Peyer's patch (tissue), 4 donors: ENCODE measurements at regions not wholly inside any gene's neighbourhood (a gene's known extent, or its start where the extent isn't known, plus 50 kb on each side); places are given as distances from the start of the nearest gene placed in this dataset.

Experiments
- DNase-seq, 3 donors: peaks; one replicate each; pipeline ENCODE4 v3.0.0-alpha.2; 2017 to 2019
- H3K27ac ChIP-seq, 4 donors: fragments of 200-600 bp; sonication (generic); one replicate each; pipeline ENCODE4 v1.5.1; 2016 to 2019
- H3K27me3 ChIP-seq, 2 donors: fragments of 200-600 bp; sonication (generic); one replicate each; pipeline ENCODE4 v1.5.1; 2019
- H3K36me3 ChIP-seq, 3 donors: fragments of 200-600 bp; sonication (generic); one replicate each; pipeline ENCODE4 v1.5.1; 2016 to 2019
- H3K4me1 ChIP-seq, 4 donors: fragments of 200-600 bp; sonication (generic); one replicate each; pipeline ENCODE4 v1.5.1; 2016 to 2019
- H3K4me3 ChIP-seq, 4 donors: fragments of 200-600 bp; sonication (generic); 1 replicate in 3 of 4; 2 replicates in 1 of 4; pipeline ENCODE4 v1.5.1; 2016 to 2019; ENCODE audit warnings: mild to moderate bottlenecking in 1 of 4
- H3K9me3 ChIP-seq, 4 donors: fragments of 200-600 bp; sonication (generic); one replicate each; pipeline ENCODE4 v1.5.1; 2016 to 2019; ENCODE audit warnings: mild to moderate bottlenecking in 1 of 4
- POLR2A ChIP-seq, 2 donors: fragments of 450-650 bp; IDR thresholded peaks; one replicate each; pipeline ENCODE4 v1.5.1; 2017; ENCODE audit warnings: antibody characterized with exemption in 2 of 2, mild to moderate bottlenecking in 2 of 2, moderate library complexity in 2 of 2
- TF ChIP-seq, protein P1 (sequence below), 6 experiments: fragments of 450-650 bp in 4 of 6; fragments of 200-600 bp in 2 of 6; sonication (generic) in 1 of 6; IDR thresholded peaks; one replicate each; pipeline ENCODE4 v1.5.1; 2017 to 2019; ENCODE audit warnings: antibody characterized with exemption in 6 of 6, mild to moderate bottlenecking in 3 of 6, moderate library complexity in 1 of 6

DNA sequence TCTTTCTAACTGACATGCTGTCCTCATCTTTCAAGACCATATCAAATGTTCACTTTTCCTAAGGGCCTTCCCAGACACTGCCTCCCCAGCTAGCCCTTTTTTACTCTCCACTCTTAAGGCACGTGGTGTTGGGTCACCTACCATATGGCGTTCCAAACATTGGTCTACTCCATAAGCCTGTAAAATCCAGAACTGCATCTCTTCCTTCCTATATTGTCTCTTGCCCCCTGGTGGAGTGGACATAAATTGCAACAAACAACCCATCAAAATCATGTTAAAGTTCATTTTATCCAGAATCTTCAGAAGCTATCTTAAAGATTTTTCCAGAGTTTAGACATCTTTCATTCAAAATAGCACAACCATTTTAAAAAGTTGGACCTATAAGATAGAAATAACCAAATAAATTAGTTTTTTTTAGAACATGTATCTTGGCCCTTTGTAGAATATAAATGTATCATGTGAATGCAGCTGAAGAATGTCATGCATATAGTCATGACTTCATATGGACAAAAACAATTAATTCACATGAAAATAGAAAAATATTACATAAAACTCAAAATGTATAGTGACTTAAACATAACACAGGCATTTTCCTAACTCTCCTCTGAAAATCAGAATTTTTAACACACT lies 180.6 kb upstream of the CHRM2 start:
- Histone ChIP-seq H3K9me3 (no peaks in the 10 kb centered on the region), H3K27me3 (no peaks in the 10 kb centered on the region), H3K36me3 (no peaks in the 10 kb centered on the region), H3K4me1 (no peaks in the 10 kb centered on the region), H3K27ac (no peak overlapping the region), H3K4me3 (no peak overlapping the region)
- no peak for DNase-seq
- no peak for TF ChIP-seq POLR2A (IDR thresholded peaks at IDR 0.05)
- TF ChIP-seq, protein P1, sequence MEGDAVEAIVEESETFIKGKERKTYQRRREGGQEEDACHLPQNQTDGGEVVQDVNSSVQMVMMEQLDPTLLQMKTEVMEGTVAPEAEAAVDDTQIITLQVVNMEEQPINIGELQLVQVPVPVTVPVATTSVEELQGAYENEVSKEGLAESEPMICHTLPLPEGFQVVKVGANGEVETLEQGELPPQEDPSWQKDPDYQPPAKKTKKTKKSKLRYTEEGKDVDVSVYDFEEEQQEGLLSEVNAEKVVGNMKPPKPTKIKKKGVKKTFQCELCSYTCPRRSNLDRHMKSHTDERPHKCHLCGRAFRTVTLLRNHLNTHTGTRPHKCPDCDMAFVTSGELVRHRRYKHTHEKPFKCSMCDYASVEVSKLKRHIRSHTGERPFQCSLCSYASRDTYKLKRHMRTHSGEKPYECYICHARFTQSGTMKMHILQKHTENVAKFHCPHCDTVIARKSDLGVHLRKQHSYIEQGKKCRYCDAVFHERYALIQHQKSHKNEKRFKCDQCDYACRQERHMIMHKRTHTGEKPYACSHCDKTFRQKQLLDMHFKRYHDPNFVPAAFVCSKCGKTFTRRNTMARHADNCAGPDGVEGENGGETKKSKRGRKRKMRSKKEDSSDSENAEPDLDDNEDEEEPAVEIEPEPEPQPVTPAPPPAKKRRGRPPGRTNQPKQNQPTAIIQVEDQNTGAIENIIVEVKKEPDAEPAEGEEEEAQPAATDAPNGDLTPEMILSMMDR (IDR thresholded peaks at IDR 0.05) = no peak

DNA sequence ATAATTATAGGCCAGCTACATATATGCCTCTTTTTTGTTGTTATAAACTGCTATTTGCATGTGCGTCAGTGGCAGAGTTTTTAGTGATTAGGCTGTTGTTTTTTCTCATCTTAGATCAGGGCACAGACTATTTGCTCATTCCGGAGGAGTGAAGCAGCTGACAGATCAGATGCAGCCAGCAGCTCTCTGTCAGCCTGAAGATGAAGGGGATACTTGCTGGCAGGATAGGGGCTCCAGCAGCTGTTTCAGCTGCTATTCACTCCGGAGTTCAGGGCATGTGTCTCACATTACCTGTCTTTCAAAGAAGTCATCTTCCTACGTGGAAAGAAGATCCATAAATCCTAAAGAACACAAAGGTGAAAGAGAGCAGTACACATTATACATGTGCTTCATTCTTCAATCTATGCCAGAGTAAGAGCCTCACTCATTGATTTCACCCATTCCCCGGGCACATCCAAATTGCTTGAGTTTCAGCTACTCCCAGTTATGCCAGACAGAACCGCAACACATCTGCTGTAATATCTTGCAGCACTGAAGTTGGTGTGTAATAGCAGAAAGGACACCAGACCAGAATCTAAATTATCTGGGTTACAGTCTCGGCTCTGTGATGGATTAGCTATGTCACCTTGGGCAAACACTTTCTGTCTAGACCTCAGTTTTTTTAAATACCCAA lies 182.8 kb upstream of the CHRM2 start:
- Histone ChIP-seq H3K27ac (no peak overlapping the region), H3K36me3 (no peaks in the 10 kb centered on the region), H3K27me3 (no peaks in the 10 kb centered on the region), H3K9me3 (no peaks in the 10 kb centered on the region), H3K4me1 (no peaks in the 10 kb centered on the region), H3K4me3 (no peak overlapping the region)
- TF ChIP-seq POLR2A (IDR thresholded peaks at IDR 0.05) = no peak
- TF ChIP-seq, protein P1 (IDR thresholded peaks at IDR 0.05) = no peak
- no peak for DNase-seq

DNA sequence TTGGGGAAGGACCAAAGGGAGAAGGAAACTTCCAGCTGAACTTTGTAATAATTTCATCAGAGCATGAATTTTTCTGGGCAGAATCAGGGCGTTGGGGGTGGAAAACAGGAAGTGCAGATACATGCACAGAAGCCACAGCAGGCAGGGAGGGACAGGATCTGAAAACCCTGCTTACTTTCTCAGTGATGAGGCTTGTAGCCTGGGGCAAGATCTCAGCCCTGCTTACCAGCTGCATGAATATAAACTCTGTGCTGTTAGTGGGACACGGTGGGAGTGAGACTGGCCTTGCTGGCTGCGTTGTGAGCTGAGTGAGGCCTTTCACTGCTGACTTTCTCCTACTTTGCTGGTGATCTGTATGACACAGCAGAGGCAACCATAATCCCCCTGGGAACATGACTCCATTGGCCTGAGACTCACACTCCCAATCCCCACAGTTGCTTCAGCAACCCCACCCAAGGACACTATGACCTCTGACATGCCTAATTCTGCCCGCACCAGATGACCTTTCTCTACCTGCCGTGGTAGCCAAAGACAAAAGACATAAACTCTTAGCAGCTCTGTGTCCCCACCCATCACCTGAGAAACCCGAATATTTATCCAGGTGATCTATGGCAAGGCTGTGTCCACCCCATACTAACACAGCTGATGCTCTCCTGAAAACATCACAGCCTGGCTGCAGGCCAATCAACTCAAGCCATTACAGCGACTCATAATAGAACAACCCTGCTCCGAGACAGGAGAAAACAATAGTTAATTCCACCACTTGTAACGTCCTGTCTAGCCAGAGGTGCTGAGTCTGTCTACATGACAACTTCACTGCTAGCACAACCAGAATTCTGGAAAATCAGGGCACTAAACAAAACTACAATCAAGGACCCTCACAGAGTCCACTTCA lies 190.7 kb upstream of the CHRM2 start:
- no peaks in the 10 kb centered on the region for H3K27me3 ChIP-seq
- no peak overlapping the region for H3K4me3 ChIP-seq
- no peaks in the 10 kb centered on the region for H3K9me3 ChIP-seq
- no peaks in the 10 kb centered on the region for H3K4me1 ChIP-seq
- no peak for DNase-seq
- no peaks in the 10 kb centered on the region for H3K36me3 ChIP-seq
- TF ChIP-seq, protein P1 (IDR thresholded peaks at IDR 0.05) = no peak
- no peak for TF ChIP-seq POLR2A (IDR thresholded peaks at IDR 0.05)
- H3K27ac ChIP-seq = no peak overlapping the region

DNA sequence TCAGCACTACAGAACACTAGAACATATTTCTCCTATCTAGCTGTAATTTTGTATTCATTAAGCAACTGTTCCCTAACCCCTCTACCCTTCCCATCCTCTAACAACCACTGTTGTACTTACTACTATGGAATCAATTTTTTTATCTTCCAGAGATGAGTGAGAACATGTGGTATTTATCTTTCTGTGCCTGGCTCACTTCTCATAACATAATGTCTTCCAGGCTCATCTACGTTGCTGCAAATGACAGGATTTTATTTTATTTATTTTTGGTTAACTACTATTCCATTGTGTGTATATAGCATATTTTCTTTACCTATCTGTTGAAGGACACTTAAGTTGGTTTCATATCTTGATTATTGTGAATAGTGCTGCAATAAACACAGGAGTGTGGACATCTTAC lies 200.9 kb upstream of the CHRM2 start:
- no peak for TF ChIP-seq POLR2A (IDR thresholded peaks at IDR 0.05)
- TF ChIP-seq, protein P1 (IDR thresholded peaks at IDR 0.05) = no peak
- Histone ChIP-seq H3K9me3 (peaks cover 0 to 6% (median 0%) of the 10 kb centered on the region in 4 donors), H3K27me3 (no peaks in the 10 kb centered on the region), H3K4me1 (no peaks in the 10 kb centered on the region), H3K4me3 (no peak overlapping the region), H3K27ac (no peak overlapping the region), H3K36me3 (no peaks in the 10 kb centered on the region)
- DNase-seq = no peak

DNA sequence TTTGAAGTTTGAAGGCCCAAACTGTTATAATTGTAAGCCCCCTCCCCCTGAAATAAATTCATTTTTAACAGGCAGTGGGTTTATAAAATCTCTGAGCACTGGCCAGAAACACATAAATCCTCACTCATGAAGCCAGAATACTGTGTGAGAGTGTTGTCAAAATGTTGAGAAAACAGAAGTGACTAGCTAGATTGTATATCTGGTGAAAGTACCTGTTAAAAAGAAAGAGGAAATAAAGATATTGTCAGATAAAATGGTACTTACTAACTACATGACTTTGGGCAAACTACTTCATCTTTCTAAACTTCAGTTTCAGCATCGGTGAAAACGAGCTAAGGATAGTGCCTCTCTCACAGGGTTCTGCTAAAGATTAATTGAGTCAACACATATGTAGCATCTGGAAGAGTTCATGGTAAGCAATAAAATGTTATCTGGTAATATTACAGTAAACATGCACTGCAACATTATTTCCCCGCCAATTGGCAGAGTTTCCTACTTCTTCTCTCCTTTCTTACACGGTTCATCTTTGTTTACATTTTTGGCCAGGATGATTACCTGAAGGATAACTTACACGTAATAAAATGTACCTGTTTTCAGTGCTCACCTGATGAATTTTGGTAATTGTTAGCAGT lies 202.5 kb upstream of the CHRM2 start:
- Histone ChIP-seq H3K27me3 (no peaks in the 10 kb centered on the region), H3K27ac (no peak overlapping the region), H3K4me1 (no peaks in the 10 kb centered on the region), H3K4me3 (no peak overlapping the region), H3K36me3 (no peaks in the 10 kb centered on the region), H3K9me3 (no peaks in the 10 kb centered on the region)
- no peak for TF ChIP-seq POLR2A (IDR thresholded peaks at IDR 0.05)
- TF ChIP-seq, protein P1 (IDR thresholded peaks at IDR 0.05) = no peak
- no peak for DNase-seq
